MM.1S (cell line): ENCODE measurements at regions not wholly inside any gene's neighbourhood (a gene's known extent, or its start where the extent isn't known, plus 50 kb on each side); places are given as distances from the start of the nearest gene placed in this dataset.

Experiments used
- CTCF ChIP-seq: fragments of 300-600 bp; sonication (generic); IDR thresholded peaks from 2 replicates; pipeline ENCODE4 v1.5.1; 2016; ENCODE audit warnings: antibody characterized with exemption, low read length, mixed read lengths
- EZH2 ChIP-seq: fragments of 300-600 bp; sonication (generic); optimal IDR thresholded peaks from 2 replicates; pipeline ENCODE3; 2017; ENCODE audit warnings: low read depth, mild to moderate bottlenecking, antibody characterized with exemption, low read length, mixed read lengths

- TF ChIP-seq CTCF, result no peak
- TF ChIP-seq EZH2, result no peak
These were observed 372.1 kb downstream of the KIF16B start for GRCh38 chr20:16201191-16201590.
